Stimulated activated CD8-positive, alpha-beta memory T cell treated with anti-CD3 and anti-CD28 coated beads, Interleukin-7, amount 100 ng/mL, for 48 hours (primary cell): ENCODE measurements at regions not wholly inside any gene's neighbourhood (a gene's known extent, or its start where the extent isn't known, plus 50 kb on each side); places are given as distances from the start of the nearest gene placed in this dataset.

Source experiments
- DNase-seq, 2 donors: peaks; one replicate each; pipeline ENCODE4 v3.0.0-alpha.2; 2020; ENCODE audit warnings: low read depth in 1 of 2; ENCODE audit errors: extremely low read depth in 1 of 2

- no peak for DNase-seq
Observed at GRCh38 chr11:79783833-79784232, 343.0 kb upstream of the TENM4 start.

GRCh38 chr11:79768343-79768742, 327.5 kb upstream of the TENM4 start:
- no peak for DNase-seq

GRCh38 chr11:79762279-79762921, 321.6 kb upstream of the TENM4 start:
- no peak for DNase-seq

- no peak for DNase-seq
Observed at GRCh38 chr11:79758325-79758724, 317.5 kb upstream of the TENM4 start.

GRCh38 chr11:79747406-79747805, 306.6 kb upstream of the TENM4 start:
- DNase-seq: no peak

- no peak for DNase-seq
Observed at GRCh38 chr11:79744941-79745340, 304.1 kb upstream of the TENM4 start.

GRCh38 chr11:79742176-79742575, 301.3 kb upstream of the TENM4 start:
- no peak for DNase-seq

- DNase-seq: no peak
Observed at GRCh38 chr11:79739591-79739990, 298.8 kb upstream of the TENM4 start.

- no peak for DNase-seq
Observed at GRCh38 chr11:79727221-79727620, 286.4 kb upstream of the TENM4 start.

- no peak for DNase-seq
Observed at GRCh38 chr11:79720115-79720514, 279.3 kb upstream of the TENM4 start.

- DNase-seq: no peak
Observed at GRCh38 chr11:79708319-79708932, 267.6 kb upstream of the TENM4 start.

GRCh38 chr11:79705648-79706047, 264.8 kb upstream of the TENM4 start:
- DNase-seq: no peak

GRCh38 chr11:79702303-79702702, 261.5 kb upstream of the TENM4 start:
- no peak for DNase-seq

- no peak for DNase-seq
Observed at GRCh38 chr11:79699246-79699645, 258.4 kb upstream of the TENM4 start.

- no peak for DNase-seq
Observed at GRCh38 chr11:79697905-79698304, 257.1 kb upstream of the TENM4 start.

GRCh38 chr11:79694368-79694767, 253.5 kb upstream of the TENM4 start:
- no peak for DNase-seq

GRCh38 chr11:79691445-79691844, 250.6 kb upstream of the TENM4 start:
- DNase-seq: no peak

- no peak for DNase-seq
Observed at GRCh38 chr11:79686703-79687419, 246.0 kb upstream of the TENM4 start.

GRCh38 chr11:79683930-79684329, 243.1 kb upstream of the TENM4 start:
- DNase-seq: no peak

GRCh38 chr11:79678780-79679452, 238.1 kb upstream of the TENM4 start:
- no peak for DNase-seq

- DNase-seq: no peak
Observed at GRCh38 chr11:79676396-79676795, 235.6 kb upstream of the TENM4 start.

GRCh38 chr11:79675081-79675480, 234.3 kb upstream of the TENM4 start:
- DNase-seq: no peak
